Lung (tissue), 11 donors: ENCODE measurements at regions not wholly inside any gene's neighbourhood (a gene's known extent, or its start where the extent isn't known, plus 50 kb on each side); places are given as distances from the start of the nearest gene placed in this dataset.

Source experiments
- ATAC-seq: fragments of 200-7000 bp; cut with Tn5 transposase; one replicate; pipeline ENCODE4 v1.9.1; 2020; ENCODE audit warnings: moderate number of reproducible peaks; ENCODE audit not compliant: insufficient read depth, low FRiP score
- DNase-seq, 3 donors: peaks; one replicate each; pipeline ENCODE4 v3.0.0-alpha.2; 2013 to 2017
- H3K27ac ChIP-seq, 2 donors: one replicate each; pipeline ENCODE4 v1.5.1; 2013; ENCODE audit warnings: mild to moderate bottlenecking in 2 of 2, moderate library complexity in 2 of 2, control low read depth in 1 of 2, inconsistent platforms in 1 of 2, low read depth in 1 of 2, low read length in 1 of 2
- H3K27me3 ChIP-seq, 3 donors: one replicate each; pipeline ENCODE4 v1.5.1; 2013; ENCODE audit warnings: low read length in 2 of 3; ENCODE audit not compliant: control insufficient read depth in 3 of 3, insufficient read depth in 3 of 3
- H3K36me3 ChIP-seq, 4 donors: one replicate each; pipeline ENCODE4 v1.5.1; 2013; ENCODE audit warnings: low read length in 4 of 4, mild to moderate bottlenecking in 1 of 4, moderate library complexity in 1 of 4; ENCODE audit not compliant: control insufficient read depth in 4 of 4, insufficient read depth in 4 of 4
- H3K4me1 ChIP-seq, 5 donors: one replicate each; pipeline ENCODE4 v1.5.1; 2013; ENCODE audit warnings: low read length in 5 of 5, mild to moderate bottlenecking in 2 of 5, moderate library complexity in 1 of 5; ENCODE audit not compliant: control insufficient read depth in 5 of 5, insufficient read depth in 5 of 5
- H3K4me3 ChIP-seq: one replicate; pipeline ENCODE4 v1.5.1; 2013; ENCODE audit warnings: mild to moderate bottlenecking, control low read depth, moderate library complexity
- H3K9ac ChIP-seq, 2 donors: one replicate each; pipeline ENCODE4 v1.5.1; 2013; ENCODE audit warnings: low read length in 2 of 2, control low read depth in 1 of 2; ENCODE audit not compliant: insufficient read depth in 1 of 2
- H3K9me3 ChIP-seq, 4 donors: one replicate each; pipeline ENCODE4 v1.5.1; 2013; ENCODE audit warnings: low read length in 3 of 4, mild to moderate bottlenecking in 1 of 4, moderate library complexity in 1 of 4; ENCODE audit not compliant: control insufficient read depth in 4 of 4, insufficient read depth in 3 of 4
- WGBS, 2 donors: extraction: QIAGEN DNeasy Blood & Tissue Kit; methylation state at CpG; one replicate each; pipeline ENCODE4 v1.1.7; 2013; 5-methylcytosine and 5-hydroxymethylcytosine counted together
- TF ChIP-seq, protein P1 (sequence below): IDR thresholded peaks from 2 replicates; pipeline ENCODE4 v1.5.1; 2012; ENCODE audit warnings: mild to moderate bottlenecking; ENCODE audit errors: control extremely low read depth, extremely low read depth
- donor health status: control.
- donor health status: control.
- donor health status: Bipolar disorder and iron deficiency.
- donor health status: healthy.
- donor health status: DM: yes; HTN: yes; CAD: no.

DNA sequence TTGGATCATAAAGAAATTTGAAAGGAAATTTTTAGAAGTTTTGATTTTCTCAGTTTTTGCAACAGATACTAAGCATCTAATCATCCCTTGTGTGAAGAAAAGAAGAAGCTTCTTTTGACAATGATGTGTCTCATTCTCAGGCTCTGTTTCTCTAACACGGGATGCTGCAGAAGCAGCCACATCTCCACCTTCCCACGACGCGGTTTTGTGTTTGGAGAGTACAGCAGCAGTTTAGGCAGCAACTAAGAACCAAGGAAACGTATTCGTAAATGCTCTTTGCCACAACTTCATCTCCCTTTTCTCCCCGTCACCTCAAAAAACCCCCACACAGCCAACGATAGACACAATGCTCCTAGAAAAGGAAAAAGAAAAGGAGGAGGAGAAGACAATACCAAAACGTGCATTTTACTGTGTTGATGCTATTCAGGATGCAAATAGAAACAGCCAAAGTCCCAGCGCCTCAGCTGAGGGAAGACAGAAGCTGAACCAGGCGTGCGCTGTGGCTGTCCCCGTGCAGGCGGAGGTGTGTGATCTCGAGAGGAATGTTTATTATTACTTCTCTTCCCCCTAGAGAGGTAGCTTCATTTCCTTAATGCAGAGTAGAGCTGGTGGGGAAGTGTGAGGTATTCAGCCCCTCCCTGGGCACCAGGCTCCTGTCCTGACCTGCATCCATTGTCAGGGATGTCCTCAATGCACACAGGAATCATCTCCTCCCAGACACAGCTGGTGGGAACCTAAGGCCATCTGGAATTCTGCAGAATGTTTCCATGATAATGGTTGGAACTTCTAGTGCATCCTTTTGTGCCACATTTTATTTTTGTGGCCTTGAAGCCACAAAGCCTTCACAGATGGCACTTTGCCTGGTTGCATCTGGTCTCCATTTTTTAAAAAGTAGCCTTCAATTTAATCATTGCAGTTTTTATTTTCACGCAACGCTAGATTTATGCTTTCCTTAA lies 174.6 kb upstream of the KLF6 start:
- Histone ChIP-seq H3K4me1 (peaks cover 0 to 3% (median 3%) of the 10 kb centered on the region in 5 donors), H3K4me3 (no peak overlapping the region), H3K27me3 (no peaks in the 10 kb centered on the region), H3K36me3 (no peaks in the 10 kb centered on the region), H3K9me3 (no peaks in the 10 kb centered on the region), H3K27ac (no peak overlapping the region), H3K9ac (no peak overlapping the region)
- WGBS, 2 donors, result 82 to 85% methylated on average over 17 of the region's 17 CpGs
- ATAC-seq (no peak), DNase-seq (no peak)
- TF ChIP-seq, protein P1, sequence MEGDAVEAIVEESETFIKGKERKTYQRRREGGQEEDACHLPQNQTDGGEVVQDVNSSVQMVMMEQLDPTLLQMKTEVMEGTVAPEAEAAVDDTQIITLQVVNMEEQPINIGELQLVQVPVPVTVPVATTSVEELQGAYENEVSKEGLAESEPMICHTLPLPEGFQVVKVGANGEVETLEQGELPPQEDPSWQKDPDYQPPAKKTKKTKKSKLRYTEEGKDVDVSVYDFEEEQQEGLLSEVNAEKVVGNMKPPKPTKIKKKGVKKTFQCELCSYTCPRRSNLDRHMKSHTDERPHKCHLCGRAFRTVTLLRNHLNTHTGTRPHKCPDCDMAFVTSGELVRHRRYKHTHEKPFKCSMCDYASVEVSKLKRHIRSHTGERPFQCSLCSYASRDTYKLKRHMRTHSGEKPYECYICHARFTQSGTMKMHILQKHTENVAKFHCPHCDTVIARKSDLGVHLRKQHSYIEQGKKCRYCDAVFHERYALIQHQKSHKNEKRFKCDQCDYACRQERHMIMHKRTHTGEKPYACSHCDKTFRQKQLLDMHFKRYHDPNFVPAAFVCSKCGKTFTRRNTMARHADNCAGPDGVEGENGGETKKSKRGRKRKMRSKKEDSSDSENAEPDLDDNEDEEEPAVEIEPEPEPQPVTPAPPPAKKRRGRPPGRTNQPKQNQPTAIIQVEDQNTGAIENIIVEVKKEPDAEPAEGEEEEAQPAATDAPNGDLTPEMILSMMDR, result no peak

DNA sequence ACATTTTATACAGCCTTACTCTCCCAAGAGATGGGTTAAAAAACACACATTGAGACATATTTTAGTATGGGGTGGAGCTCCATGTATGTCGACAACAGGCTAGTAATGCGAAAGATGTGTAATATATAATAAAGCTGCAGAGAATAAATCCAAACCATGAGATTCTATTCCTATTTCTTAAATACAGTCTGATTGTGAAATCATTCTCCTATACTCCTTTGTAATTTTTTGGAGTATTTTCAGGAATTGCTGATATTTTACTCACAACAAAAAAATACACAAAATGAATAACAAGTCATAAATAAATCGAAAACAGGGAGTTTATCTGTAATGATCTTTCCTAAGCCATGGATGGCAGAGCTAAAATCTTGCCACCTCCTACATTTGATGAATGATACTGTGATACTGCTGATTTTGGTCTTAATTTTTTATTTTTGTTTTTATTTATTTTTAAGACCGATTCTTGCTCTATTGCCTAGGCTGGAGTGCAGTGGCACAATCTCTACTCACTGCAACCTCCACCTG lies 173.5 kb upstream of the KLF6 start:
- no peaks in the 10 kb centered on the region for H3K9me3 ChIP-seq
- TF ChIP-seq, protein P1, result no peak
- H3K36me3 ChIP-seq, result no peaks in the 10 kb centered on the region
- peaks cover 0 to 3% (median 3%) of the 10 kb centered on the region in 5 donors for H3K4me1 ChIP-seq
- H3K27ac ChIP-seq, result no peak overlapping the region
- 94% methylated on average over 4 of the region's 4 CpGs for WGBS, 2 donors
- DNase-seq, result no peak
- H3K4me3 ChIP-seq, result no peak overlapping the region
- no peak overlapping the region for H3K9ac ChIP-seq
- no peaks in the 10 kb centered on the region for H3K27me3 ChIP-seq
- no peak for ATAC-seq

DNA sequence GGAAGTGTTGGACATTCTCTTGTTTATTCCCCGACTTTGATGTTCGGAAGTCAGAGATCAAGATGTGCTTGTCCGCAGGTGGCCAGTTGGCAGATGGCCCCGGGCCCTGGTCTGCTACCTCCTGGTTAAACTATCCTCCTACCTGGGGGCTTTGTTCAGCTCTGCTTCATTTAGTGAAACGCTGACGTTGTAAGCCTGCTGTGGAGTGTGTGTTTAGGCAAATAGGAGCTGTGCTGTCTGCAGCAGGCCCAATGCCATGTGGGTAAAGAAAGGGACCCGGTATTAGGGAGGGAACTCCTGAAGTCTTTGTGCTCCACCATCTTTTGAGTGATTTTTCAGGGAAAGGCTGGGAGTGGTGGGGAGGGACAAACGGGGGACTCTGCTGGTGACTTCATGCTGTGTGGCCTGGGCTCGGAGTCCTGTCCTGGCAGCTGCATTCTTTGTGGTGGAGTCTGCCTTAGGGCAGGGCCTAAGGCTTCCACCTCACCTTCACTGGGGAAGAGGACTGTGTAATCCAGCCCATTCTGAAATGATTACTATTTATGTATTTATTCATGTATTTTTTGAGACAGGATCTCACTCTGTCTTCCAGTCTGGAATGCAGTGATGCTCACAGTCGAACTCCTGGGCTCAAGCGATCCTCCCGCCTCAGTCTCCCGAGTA lies 171.1 kb upstream of the KLF6 start:
- Histone ChIP-seq H3K9me3 (no peaks in the 10 kb centered on the region), H3K27me3 (no peaks in the 10 kb centered on the region), H3K27ac (no peak overlapping the region), H3K36me3 (no peaks in the 10 kb centered on the region), H3K9ac (no peak overlapping the region), H3K4me1 (peaks cover 0 to 3% (median 3%) of the 10 kb centered on the region in 5 donors), H3K4me3 (no peak overlapping the region)
- TF ChIP-seq, protein P1, result no peak
- DNase-seq (peak; percentile 20 to 40 (median 32)), ATAC-seq (no peak)
- 81 to 88% methylated on average over 13 of the region's 13 CpGs for WGBS, 2 donors
